ENCODE measurements at regions not wholly inside any gene's neighbourhood (a gene's known extent, or its start where the extent isn't known, plus 50 kb on each side); places are given as distances from the start of the nearest gene placed in this dataset.

DNA sequence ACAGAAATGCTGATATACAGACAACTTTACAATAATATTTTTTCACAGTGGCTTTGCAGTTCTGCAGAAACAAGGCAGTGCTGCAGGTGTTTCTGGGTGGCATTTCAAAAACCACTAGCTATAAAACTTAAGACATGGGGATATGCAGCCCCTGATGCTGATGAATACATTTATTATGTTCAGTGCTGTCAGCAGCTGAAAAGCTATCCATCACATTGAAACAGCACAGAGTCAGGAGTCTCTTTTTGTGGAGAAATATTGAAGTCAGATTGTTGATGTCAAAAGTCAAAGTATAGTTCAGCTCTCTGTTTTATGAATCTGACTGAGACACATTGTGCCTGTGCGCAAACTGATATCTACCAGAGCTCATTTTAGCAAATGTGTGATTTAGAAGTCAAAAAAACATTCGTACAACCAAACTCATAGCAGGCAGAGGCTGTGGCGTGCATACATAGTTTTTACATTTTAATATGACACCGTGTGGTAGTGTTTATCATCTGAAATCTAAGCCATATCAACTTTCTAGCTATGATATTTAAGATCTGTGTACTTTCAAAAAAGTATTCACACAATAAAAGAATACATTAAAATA lies 467.6 kb downstream of the PRKD1 start:
- H3K4me3 ChIP-seq (ENCODE audit: low read depth, low read length) = no peak overlapping the region
- in situ Hi-C loops (cut with HindIII; ENCODE audit: low sequenced_read_pairs) = no loop called here
- TF ChIP-seq, protein P1, sequence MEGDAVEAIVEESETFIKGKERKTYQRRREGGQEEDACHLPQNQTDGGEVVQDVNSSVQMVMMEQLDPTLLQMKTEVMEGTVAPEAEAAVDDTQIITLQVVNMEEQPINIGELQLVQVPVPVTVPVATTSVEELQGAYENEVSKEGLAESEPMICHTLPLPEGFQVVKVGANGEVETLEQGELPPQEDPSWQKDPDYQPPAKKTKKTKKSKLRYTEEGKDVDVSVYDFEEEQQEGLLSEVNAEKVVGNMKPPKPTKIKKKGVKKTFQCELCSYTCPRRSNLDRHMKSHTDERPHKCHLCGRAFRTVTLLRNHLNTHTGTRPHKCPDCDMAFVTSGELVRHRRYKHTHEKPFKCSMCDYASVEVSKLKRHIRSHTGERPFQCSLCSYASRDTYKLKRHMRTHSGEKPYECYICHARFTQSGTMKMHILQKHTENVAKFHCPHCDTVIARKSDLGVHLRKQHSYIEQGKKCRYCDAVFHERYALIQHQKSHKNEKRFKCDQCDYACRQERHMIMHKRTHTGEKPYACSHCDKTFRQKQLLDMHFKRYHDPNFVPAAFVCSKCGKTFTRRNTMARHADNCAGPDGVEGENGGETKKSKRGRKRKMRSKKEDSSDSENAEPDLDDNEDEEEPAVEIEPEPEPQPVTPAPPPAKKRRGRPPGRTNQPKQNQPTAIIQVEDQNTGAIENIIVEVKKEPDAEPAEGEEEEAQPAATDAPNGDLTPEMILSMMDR (IDR thresholded peaks at IDR 0.05; ENCODE audit: low read depth, low read length, missing control alignments) = no peak
- DNase-seq (ENCODE audit: low read depth) = no peak

DNA sequence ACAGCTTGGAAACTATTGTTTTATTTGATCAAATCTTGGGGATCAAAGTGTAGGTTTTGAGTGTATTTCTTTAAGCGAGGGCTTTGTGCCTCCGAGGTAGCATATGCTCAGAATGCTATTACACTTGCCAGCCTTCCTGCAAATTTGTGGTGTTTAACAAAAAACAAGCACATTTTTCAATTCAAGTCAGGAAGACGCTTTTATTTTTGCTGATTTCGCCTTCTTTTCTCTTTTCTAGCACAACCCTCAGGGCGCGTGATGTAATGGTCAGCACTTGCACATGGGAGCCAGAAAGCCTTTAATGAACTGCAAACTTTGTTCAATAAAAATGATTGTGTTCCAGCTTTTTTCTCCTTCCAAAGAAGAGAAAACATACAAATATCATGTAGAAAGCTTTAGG lies 466.5 kb downstream of the PRKD1 start:
- no peak for DNase-seq (ENCODE audit: low read depth)
- no peak overlapping the region for H3K4me3 ChIP-seq (ENCODE audit: low read depth, low read length)
- in situ Hi-C loops (cut with HindIII; ENCODE audit: low sequenced_read_pairs) = no loop called here
- TF ChIP-seq, protein P1 (IDR thresholded peaks at IDR 0.05; ENCODE audit: low read depth, low read length, missing control alignments) = no peak

DNA sequence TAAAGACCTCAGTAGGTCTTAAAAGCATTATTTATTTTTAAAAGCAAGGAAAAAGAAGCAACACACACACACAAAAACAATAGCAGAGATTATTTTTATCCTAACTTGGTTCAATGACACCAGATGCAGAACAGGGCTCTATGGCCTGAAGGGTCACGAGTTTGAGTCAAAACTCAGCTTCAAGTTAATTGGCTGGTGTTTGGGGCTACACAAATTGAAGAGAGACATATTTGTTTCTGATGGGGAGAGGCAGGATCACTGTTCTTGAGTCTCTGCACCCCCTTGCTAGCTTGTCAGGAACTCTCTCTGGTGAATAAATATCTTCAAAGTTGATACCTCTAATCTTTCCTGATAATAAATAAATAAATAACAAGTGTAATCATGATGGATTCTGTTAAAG lies 466.1 kb downstream of the PRKD1 start:
- in situ Hi-C loops (cut with HindIII; ENCODE audit: low sequenced_read_pairs) = no loop called here
- TF ChIP-seq, protein P1 (IDR thresholded peaks at IDR 0.05; ENCODE audit: low read depth, low read length, missing control alignments) = no peak
- no peak overlapping the region for H3K4me3 ChIP-seq (ENCODE audit: low read depth, low read length)
- no peak for DNase-seq (ENCODE audit: low read depth)

DNA sequence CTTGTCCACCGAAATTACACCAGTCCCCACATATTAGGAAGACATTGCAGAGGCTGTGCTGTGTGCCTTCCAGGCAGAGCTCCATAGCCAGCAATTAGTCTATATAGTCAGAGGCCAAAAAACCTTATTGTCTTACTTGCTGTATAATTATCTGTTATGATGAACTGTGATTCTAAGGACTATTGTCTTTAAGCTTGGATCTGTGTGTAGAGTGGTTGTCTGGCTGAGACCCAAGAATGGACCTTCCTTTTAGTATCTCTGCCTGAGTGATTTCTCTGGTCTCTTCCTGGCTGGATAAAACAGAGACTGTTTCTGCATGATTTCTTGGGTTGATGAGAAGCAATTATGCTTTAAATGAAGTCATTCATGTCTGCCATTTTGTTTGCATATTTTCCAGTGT lies 465.3 kb downstream of the PRKD1 start:
- no peak for DNase-seq (ENCODE audit: low read depth)
- H3K4me3 ChIP-seq (ENCODE audit: low read depth, low read length) = no peak overlapping the region
- TF ChIP-seq, protein P1 (IDR thresholded peaks at IDR 0.05; ENCODE audit: low read depth, low read length, missing control alignments) = no peak
- in situ Hi-C loops (cut with HindIII; ENCODE audit: low sequenced_read_pairs) = no loop called here

DNA sequence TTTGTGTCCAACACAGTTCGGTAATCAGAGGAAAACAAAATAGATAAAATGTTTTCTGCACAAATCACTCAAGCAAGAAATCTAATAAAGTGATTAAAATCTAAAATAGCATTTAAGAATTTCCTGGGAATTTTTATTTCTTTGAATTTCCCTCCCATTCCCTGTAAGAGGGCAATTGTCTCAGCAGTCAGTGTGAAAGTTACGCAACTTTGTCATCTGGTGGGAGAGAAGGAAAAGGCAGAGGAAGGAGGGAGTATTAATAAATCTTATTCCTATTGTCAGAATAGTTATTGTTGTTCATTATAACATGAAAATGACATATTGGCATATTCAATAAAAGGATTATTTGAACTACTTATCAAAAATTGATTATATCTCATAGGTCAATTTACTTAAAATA lies 464.9 kb downstream of the PRKD1 start:
- in situ Hi-C loops (cut with HindIII; ENCODE audit: low sequenced_read_pairs) = no loop called here
- TF ChIP-seq, protein P1 (IDR thresholded peaks at IDR 0.05; ENCODE audit: low read depth, low read length, missing control alignments) = no peak
- DNase-seq (ENCODE audit: low read depth) = no peak
- H3K4me3 ChIP-seq (ENCODE audit: low read depth, low read length) = no peak overlapping the region

DNA sequence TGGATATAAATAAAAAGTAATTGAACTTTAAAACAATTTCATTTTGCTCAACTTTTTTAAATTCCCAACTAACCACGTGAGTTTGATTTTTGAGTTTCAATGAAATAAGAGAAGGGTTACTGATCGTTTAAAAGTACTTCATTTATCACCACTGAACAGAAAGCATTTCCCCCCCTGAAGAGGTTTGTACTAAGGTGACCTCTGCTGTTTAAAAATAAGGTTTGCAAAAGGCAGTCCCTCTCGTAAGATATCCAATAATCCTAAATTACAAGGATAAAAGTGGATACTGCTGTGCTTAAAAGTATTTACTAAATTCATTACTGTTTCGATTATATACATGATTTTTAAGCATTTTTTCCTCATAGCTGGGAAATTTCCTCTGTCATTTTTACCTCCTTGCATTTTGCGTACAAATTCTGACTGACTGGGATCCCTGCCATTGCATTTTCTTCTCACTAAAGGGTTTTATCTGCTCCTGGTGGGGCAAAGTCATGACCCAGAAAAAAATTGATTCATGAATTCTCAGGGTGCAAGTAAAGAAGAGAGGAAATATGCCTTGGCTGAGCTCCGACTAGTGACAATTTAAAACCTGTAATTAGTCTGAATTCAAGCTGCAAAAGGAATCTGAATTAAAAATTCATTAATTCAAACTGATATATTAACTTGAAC lies 463.8 kb downstream of the PRKD1 start:
- DNase-seq (ENCODE audit: low read depth) = no peak
- in situ Hi-C loops (cut with HindIII; ENCODE audit: low sequenced_read_pairs) = no loop called here

More for the DNA sequence above, 463.8 kb downstream of the PRKD1 start:
- H3K4me3 ChIP-seq (ENCODE audit: low read depth, low read length) = no peak overlapping the region
- TF ChIP-seq, protein P1 (IDR thresholded peaks at IDR 0.05; ENCODE audit: low read depth, low read length, missing control alignments) = peak; percentile 11

All from astrocyte of the cerebellum (primary cell).